K562 (cell line): ENCODE measurements at regions not wholly inside any gene's neighbourhood (a gene's known extent, or its start where the extent isn't known, plus 50 kb on each side); places are given as distances from the start of the nearest gene placed in this dataset.

Experiments
- POLR2A ChIP-seq: fragments of 450-650 bp; conservative IDR thresholded peaks from 2 replicates; pipeline ENCODE4 v1.6.1; 2016
- POLR2AphosphoS5 ChIP-seq: IDR thresholded peaks from 2 replicates; pipeline ENCODE4 v1.6.1; 2011; ENCODE audit warnings: mild to moderate bottlenecking, low read depth, low read length, moderate library complexity; ENCODE audit not compliant: control insufficient read depth, insufficient read depth
- POLR3G ChIP-seq: IDR thresholded peaks from 2 replicates; pipeline ENCODE4 v1.6.1; 2011; ENCODE audit not compliant: insufficient read length, insufficient replicate concordance; ENCODE audit errors: extremely low read depth
- RAD21 ChIP-seq, 2 experiments: fragments of 250-450 bp in 1 of 2; fragments of 450-650 bp in 1 of 2; sonication (Bioruptor Pico) in 1 of 2; formaldehyde crosslinking in 1 of 2; IDR thresholded peaks in 1 of 2; conservative IDR thresholded peaks in 1 of 2; 2 replicates each; pipeline versions ENCODE4 v1.4.0 to v1.8.0; 2020 to 2022; ENCODE audit warnings: mild to moderate bottlenecking in 2 of 2, moderate library complexity in 1 of 2
- RCOR1 ChIP-seq, 2 experiments: IDR thresholded peaks; 2 replicates each; pipeline ENCODE4 v1.6.1; 2012; ENCODE audit warnings: low read depth in 2 of 2, low read length in 2 of 2, borderline replicate concordance in 1 of 2, improper control_type of control experiment in 1 of 2
- ZFX ChIP-seq: sonication (generic); formaldehyde crosslinking; IDR thresholded peaks from 2 replicates; pipeline ENCODE4 v1.8.0; 2022; ENCODE audit warnings: mild to moderate bottlenecking, missing genetic modification reagents, moderate library complexity
- TF ChIP-seq, protein P1 (sequence below), 3 experiments: IDR thresholded peaks in 2 of 3; conservative IDR thresholded peaks in 1 of 3; 2 replicates each; pipeline ENCODE4 v1.5.1; 2011 to 2012; ENCODE audit warnings: low read length in 3 of 3, mild to moderate bottlenecking in 3 of 3, control low read depth in 2 of 3, improper control_type of control experiment in 1 of 3, inconsistent platforms in 1 of 3, low read depth in 1 of 3, mixed read lengths in 1 of 3, moderate library complexity in 1 of 3; ENCODE audit not compliant: insufficient read depth in 2 of 3
- TF ChIP-seq, protein P2 (sequence below), 2 experiments: fragments of 450-650 bp in 1 of 2; sonication (generic) in 1 of 2; formaldehyde crosslinking; conservative IDR thresholded peaks; 2 replicates each; pipeline versions ENCODE4 v1.4.0 to v1.8.1; 2020 to 2022; ENCODE audit warnings: mild to moderate bottlenecking in 1 of 2, missing genetic modification reagents in 1 of 2

DNA sequence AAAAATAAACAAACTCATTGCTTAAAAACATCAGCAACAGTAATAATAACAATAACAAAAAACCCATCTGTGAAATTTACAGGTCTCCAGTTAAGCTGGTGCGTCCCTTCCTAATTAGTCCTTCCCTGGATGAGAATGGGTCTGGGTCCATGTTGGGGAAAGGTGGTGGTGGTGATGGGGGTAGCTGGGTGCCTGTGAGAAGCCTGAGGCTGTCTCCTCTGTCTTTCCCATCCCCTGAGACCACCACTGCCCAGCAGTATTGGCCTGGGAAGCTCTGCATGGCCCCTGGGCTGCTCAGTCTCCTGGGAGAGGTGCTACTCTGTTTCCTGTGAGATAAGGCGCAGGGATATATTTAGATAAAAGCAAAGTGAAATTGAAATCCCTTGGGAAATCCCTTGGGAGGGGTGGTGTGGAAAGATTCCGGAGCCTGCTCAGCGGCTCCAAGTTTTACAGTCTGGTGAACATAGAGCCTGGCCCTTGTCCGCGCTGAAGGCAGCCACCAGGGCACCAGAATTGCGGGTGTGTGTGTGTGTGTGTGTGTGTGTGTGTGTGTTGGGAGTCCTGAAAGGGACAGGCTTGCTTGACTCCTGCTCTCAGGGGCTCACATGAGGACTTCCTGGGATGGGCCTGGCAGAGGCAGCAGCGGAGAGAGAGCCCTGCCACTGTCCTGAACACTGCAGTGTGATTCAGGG lies 150.2 kb downstream of the FOXD2 start:
- TF ChIP-seq, protein P1, sequence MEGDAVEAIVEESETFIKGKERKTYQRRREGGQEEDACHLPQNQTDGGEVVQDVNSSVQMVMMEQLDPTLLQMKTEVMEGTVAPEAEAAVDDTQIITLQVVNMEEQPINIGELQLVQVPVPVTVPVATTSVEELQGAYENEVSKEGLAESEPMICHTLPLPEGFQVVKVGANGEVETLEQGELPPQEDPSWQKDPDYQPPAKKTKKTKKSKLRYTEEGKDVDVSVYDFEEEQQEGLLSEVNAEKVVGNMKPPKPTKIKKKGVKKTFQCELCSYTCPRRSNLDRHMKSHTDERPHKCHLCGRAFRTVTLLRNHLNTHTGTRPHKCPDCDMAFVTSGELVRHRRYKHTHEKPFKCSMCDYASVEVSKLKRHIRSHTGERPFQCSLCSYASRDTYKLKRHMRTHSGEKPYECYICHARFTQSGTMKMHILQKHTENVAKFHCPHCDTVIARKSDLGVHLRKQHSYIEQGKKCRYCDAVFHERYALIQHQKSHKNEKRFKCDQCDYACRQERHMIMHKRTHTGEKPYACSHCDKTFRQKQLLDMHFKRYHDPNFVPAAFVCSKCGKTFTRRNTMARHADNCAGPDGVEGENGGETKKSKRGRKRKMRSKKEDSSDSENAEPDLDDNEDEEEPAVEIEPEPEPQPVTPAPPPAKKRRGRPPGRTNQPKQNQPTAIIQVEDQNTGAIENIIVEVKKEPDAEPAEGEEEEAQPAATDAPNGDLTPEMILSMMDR (IDR thresholded peaks at IDR 0.05 in 2 of 3, conservative IDR thresholded peaks at IDR 0.05 in 1 of 3; ENCODE audit: insufficient read depth in 2 of 3, low read depth in 1 of 3, low read length in 3 of 3) = no peak
- TF ChIP-seq RCOR1 (IDR thresholded peaks at IDR 0.05; ENCODE audit: borderline replicate concordance in 1 of 2, low read depth in 2 of 2, low read length in 2 of 2) (no peak), ZFX (CRISPR knock-in tag) (no peak), POLR3G (no peak), RAD21 (CRISPR knock-in tag; conservative IDR thresholded peaks at IDR 0.05 in 1 of 2, IDR thresholded peaks at IDR 0.05 in 1 of 2) (no peak), POLR2A (no peak), POLR2AphosphoS5 (no peak)
- TF ChIP-seq, protein P2, sequence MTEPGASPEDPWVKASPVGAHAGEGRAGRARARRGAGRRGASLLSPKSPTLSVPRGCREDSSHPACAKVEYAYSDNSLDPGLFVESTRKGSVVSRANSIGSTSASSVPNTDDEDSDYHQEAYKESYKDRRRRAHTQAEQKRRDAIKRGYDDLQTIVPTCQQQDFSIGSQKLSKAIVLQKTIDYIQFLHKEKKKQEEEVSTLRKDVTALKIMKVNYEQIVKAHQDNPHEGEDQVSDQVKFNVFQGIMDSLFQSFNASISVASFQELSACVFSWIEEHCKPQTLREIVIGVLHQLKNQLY (CRISPR knock-in tag; conservative IDR thresholded peaks at IDR 0.05) = no peak
